Smooth muscle cell (in vitro differentiated cells): ENCODE measurements at regions not wholly inside any gene's neighbourhood (a gene's known extent, or its start where the extent isn't known, plus 50 kb on each side); places are given as distances from the start of the nearest gene placed in this dataset.
"Not testable (repeated sequence)": the region's sequence is repeated elsewhere in the genome, so short reads cannot be mapped to it uniquely, and the experiment has no call there.

Experiments
- DNase-seq: peaks from one replicate; lab custom pipeline; 2025; ENCODE audit not compliant: unreplicated experiment; lab: John Stamatoyannopoulos, UW
- H2AFZ ChIP-seq: fragments of 200-600 bp; sonication (generic); 2 replicates; pipeline ENCODE4 v1.6.0; 2016; ENCODE audit warnings: antibody characterized with exemption, low read depth, mild to moderate bottlenecking
- H3F3A ChIP-seq: fragments of 200-600 bp; sonication (generic); 2 replicates; pipeline ENCODE4 v1.6.0; 2017; ENCODE audit warnings: antibody characterized with exemption, low read depth
- H3K27ac ChIP-seq: fragments of 200-600 bp; sonication (generic); 2 replicates; pipeline ENCODE4 v1.5.1; 2016; ENCODE audit warnings: low read depth, mild to moderate bottlenecking
- H3K27me3 ChIP-seq: fragments of 200-600 bp; sonication (generic); 2 replicates; pipeline ENCODE4 v1.6.1; 2016; ENCODE audit warnings: low read depth, mild to moderate bottlenecking
- H3K36me3 ChIP-seq: fragments of 200-600 bp; sonication (generic); 2 replicates; pipeline ENCODE4 v1.5.1; 2016; ENCODE audit warnings: low read depth
- H3K4me1 ChIP-seq: fragments of 200-600 bp; sonication (generic); 2 replicates; pipeline ENCODE4 v1.5.1; 2016; ENCODE audit warnings: low read depth
- H3K4me2 ChIP-seq: fragments of 200-600 bp; sonication (generic); 2 replicates; pipeline ENCODE4 v1.6.0; 2016; ENCODE audit warnings: mild to moderate bottlenecking
- H3K4me3 ChIP-seq: fragments of 200-600 bp; sonication (generic); 2 replicates; pipeline ENCODE4 v1.5.1; 2016; ENCODE audit warnings: mild to moderate bottlenecking
- H3K79me2 ChIP-seq: fragments of 200-600 bp; sonication (generic); 2 replicates; pipeline ENCODE4 v1.6.0; 2016; ENCODE audit warnings: low read depth, mild to moderate bottlenecking
- H3K9ac ChIP-seq: fragments of 200-600 bp; sonication (generic); 2 replicates; pipeline ENCODE4 v1.6.0; 2016; ENCODE audit warnings: low read depth
- H3K9me3 ChIP-seq: fragments of 200-600 bp; sonication (generic); replicated peaks from 2 replicates; pipeline ENCODE4 v1.5.1; 2016; ENCODE audit warnings: low read depth
- H4K20me1 ChIP-seq: fragments of 200-600 bp; sonication (generic); 2 replicates; pipeline ENCODE4 v1.6.0; 2016; ENCODE audit warnings: low read depth
- CTCF ChIP-seq: fragments of 200-600 bp; sonication (generic); IDR thresholded peaks from 2 replicates; pipeline ENCODE4 v1.5.1; 2017; ENCODE audit warnings: borderline replicate concordance, mild to moderate bottlenecking, antibody characterized with exemption; ENCODE audit not compliant: insufficient read depth, poor library complexity, severe bottlenecking
- WGBS: methylation state at CpG from one replicate; pipeline ENCODE4 v1.1.7; 2016; ENCODE audit warnings: low lambda C conversion rate; 5-methylcytosine and 5-hydroxymethylcytosine counted together

DNA sequence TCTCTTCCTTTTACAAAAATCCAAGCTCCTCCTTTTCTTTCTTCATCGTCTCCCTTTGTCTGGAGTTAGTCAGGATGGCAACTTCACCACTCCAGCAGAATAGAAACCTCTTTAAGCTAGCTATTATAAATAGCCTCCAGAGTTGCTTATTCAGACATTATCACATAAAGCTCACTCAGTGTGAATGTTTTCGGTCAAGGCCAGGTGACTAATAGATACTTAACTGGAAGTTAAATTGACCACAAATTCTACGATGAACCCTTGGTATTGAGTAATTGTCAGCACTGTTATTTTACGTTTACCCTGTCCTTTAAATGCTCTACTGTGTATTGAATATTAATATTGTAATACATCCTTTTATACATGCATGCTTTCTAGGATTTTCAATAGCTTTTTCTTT lies 340.4 kb downstream of the OTUD1 start:
- WGBS: 72% methylated on average over 4 of the region's 4 CpGs
- no peak overlapping the region for H3K27ac ChIP-seq
- no peak for TF ChIP-seq CTCF
- no peak overlapping the region for H2AFZ ChIP-seq
- no peaks in the 10 kb centered on the region for H3K27me3 ChIP-seq
- H3K9ac ChIP-seq: no peak overlapping the region
- no peaks in the 10 kb centered on the region for H4K20me1 ChIP-seq
- H3K4me1 ChIP-seq: peaks cover 19% of the 10 kb centered on the region
- no peak overlapping the region for H3K4me2 ChIP-seq
- no peaks in the 10 kb centered on the region for H3K36me3 ChIP-seq
- no peaks in the 10 kb centered on the region for H3F3A ChIP-seq
- H3K79me2 ChIP-seq: no peaks in the 10 kb centered on the region
- no peak for DNase-seq
- no peaks in the 10 kb centered on the region for H3K9me3 ChIP-seq
- no peak overlapping the region for H3K4me3 ChIP-seq

GRCh38 chr10:23780331-23780730 lies 341.5 kb downstream of the OTUD1 start:
- no peak overlapping the region for H3K4me2 ChIP-seq

GRCh38 chr10:23786594-23786993 lies 347.7 kb downstream of the OTUD1 start:
- H3K79me2 ChIP-seq: no peaks in the 10 kb centered on the region
- DNase-seq: no peak
- TF ChIP-seq CTCF: no peak
- H3K4me3 ChIP-seq: no peak overlapping the region
- no peaks in the 10 kb centered on the region for H3F3A ChIP-seq
- no peaks in the 10 kb centered on the region for H3K36me3 ChIP-seq
- H3K27me3 ChIP-seq: no peaks in the 10 kb centered on the region
- no peak overlapping the region for H2AFZ ChIP-seq
- H3K9me3 ChIP-seq: no peaks in the 10 kb centered on the region
- H3K4me1 ChIP-seq: peaks cover 11% of the 10 kb centered on the region
- H3K9ac ChIP-seq: no peak overlapping the region
- no peak overlapping the region for H3K27ac ChIP-seq
- no peak overlapping the region for H3K4me2 ChIP-seq
- WGBS: 91% methylated on average over 1 of the region's 1 CpG
- H4K20me1 ChIP-seq: no peaks in the 10 kb centered on the region

More at GRCh38 chr10:23780331-23780730, 341.5 kb downstream of the OTUD1 start:
- no peak for TF ChIP-seq CTCF
- Histone ChIP-seq H3K27me3 (no peaks in the 10 kb centered on the region), H3K4me1 (peaks cover 22% of the 10 kb centered on the region), H2AFZ (no peak overlapping the region), H3K27ac (no peak overlapping the region), H3K9ac (no peak overlapping the region), H3K9me3 (no peaks in the 10 kb centered on the region), H3K36me3 (no peaks in the 10 kb centered on the region), H3F3A (no peaks in the 10 kb centered on the region), H4K20me1 (no peaks in the 10 kb centered on the region), H3K4me3 (no peak overlapping the region), H3K79me2 (no peaks in the 10 kb centered on the region)
- DNase-seq: no peak
- 53% methylated on average over 1 of the region's 1 CpG for WGBS

DNA sequence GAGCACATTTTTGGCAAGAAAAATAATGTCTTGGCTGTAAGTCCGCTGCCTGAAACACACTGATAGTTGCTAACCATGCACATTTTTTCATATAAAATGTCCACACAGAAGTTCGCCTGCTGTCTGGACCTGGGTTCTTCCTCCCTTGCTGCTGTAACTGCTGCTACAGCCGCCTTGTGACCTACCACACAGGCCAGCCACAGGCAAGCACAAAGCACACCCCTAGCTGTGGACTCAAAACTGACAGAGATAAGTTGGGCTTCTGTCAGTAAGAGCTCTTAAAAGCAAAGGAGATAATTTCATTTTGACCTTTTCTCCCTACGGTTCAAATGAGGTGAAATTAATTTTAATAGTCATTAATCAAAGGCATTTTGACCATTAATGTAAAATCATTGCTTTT lies 354.7 kb downstream of the OTUD1 start:
- no peak overlapping the region for H3K4me3 ChIP-seq
- no peak overlapping the region for H3K4me2 ChIP-seq
- no peaks in the 10 kb centered on the region for H4K20me1 ChIP-seq
- H3K79me2 ChIP-seq: no peaks in the 10 kb centered on the region
- WGBS: 69% methylated on average over 4 of the region's 4 CpGs
- no peaks in the 10 kb centered on the region for H3F3A ChIP-seq
- DNase-seq: no peak
- H2AFZ ChIP-seq: no peak overlapping the region
- no peaks in the 10 kb centered on the region for H3K36me3 ChIP-seq
- no peak overlapping the region for H3K9ac ChIP-seq
- H3K4me1 ChIP-seq: no peaks in the 10 kb centered on the region
- no peak for TF ChIP-seq CTCF
- H3K9me3 ChIP-seq: no peaks in the 10 kb centered on the region
- no peak overlapping the region for H3K27ac ChIP-seq
- H3K27me3 ChIP-seq: no peaks in the 10 kb centered on the region

GRCh38 chr10:23797452-23797851 lies 358.6 kb downstream of the OTUD1 start:
- not testable (repeated sequence) for DNase-seq, H3F3A ChIP-seq, H4K20me1 ChIP-seq, H2AFZ ChIP-seq, H3K79me2 ChIP-seq, H3K9me3 ChIP-seq, H3K27me3 ChIP-seq, H3K4me1 ChIP-seq, H3K36me3 ChIP-seq, H3K9ac ChIP-seq, H3K4me3 ChIP-seq, H3K27ac ChIP-seq, H3K4me2 ChIP-seq
- WGBS: 83% methylated on average over 4 of the region's 4 CpGs
